Ramos (cell line): ENCODE measurements at regions not wholly inside any gene's neighbourhood (a gene's known extent, or its start where the extent isn't known, plus 50 kb on each side); places are given as distances from the start of the nearest gene placed in this dataset.
"Not testable (repeated sequence)": the region's sequence is repeated elsewhere in the genome, so short reads cannot be mapped to it uniquely, and the experiment has no call there.

ENCODE experiments used
- in situ Hi-C: fragments of 300-500 bp; cut with MboI; formaldehyde crosslinking; loops from one replicate; pipeline ENCODE4 v1.14.3; 2022; ENCODE audit warnings: low sequenced_read_pairs; ENCODE audit not compliant: unreplicated experiment

- in situ Hi-C loops, result no loop called here
Observed at GRCh38 chr13:74761801-74762757, 627.9 kb upstream of the KLF12 start.

DNA sequence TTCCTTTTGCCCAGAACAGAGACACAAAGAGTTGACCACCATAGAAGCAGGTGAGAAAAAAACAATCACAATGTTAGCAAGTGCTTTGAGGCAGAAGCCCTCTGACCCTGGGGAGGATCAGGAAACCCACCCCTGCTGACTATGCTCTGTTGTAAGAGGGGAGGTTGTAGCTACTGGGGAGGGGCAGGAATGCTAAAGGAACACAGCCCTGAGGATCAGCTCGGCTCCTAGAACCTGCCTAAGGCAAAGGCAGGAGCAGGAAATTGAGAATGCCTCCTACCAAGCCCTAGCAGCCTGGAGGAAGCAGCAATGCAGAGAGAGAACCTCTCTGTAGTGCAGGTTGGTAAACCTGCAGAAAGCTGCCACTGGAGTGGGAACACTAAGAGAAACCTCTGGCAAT, 624.0 kb upstream of the KLF12 start:
- in situ Hi-C loops, result no loop called here

DNA sequence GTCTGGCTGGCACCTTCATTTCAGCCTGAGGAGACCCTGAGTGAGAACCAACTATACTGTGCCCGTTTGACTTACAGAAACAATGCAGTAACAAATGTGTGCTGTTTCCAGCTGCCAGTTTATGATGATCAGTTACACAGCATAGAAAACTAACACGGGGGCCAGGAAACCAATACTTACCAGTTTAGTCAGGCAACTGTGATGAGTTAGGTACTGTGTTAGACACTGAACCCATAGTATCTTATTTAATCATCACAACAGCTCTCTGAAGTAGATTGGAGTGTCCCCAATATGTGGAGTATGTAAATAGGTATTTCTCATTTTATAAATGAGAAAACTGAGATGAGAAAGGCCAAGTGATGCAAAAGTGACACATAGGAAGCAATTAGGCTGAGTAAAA, 620.9 kb upstream of the KLF12 start:
- in situ Hi-C loops, result no loop called here

DNA sequence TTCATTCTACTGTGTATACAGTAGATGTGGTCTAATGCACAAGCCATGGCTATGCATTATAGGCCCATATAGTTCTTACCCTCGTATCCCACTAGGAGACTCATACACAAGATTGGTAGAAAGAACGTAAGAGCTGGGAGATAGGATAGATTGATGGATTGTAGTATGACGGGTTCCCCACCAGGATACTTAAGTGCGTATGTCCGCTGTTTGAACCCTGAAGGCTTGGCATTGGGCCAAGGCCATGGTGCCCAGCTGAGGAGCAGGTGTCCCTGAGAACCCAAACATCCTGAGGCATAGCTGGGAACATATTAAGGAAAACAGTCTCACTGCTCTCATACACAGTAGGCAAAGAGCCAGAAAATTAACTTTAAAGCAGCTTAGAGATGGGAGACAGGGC, 617.5 kb upstream of the KLF12 start:
- in situ Hi-C loops, result no loop called here

GRCh38 chr13:74747186-74747955, 613.2 kb upstream of the KLF12 start:
- in situ Hi-C loops, result no loop called here

DNA sequence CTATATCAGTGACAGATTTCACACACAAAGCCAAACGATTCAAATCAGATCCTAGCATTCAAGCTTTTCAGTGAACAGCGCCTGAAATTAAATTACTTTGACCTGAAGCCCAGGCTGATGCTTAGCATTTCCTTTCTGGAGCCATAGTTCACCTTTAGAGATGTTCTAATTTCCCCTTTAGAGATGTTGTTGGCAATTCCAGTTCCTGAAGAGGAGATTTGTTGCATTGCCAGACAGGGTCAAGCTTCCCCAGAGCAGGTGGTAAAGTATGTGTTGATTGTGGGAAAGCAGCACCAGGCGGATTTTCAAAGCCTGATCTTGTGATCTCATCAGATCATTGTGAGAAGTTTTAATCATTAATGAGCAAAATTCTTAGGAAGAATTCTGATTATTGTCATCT, 609.8 kb upstream of the KLF12 start:
- in situ Hi-C loops, result no loop called here

- in situ Hi-C loops, result no loop called here
Observed at GRCh38 chr13:74741732-74742131, 607.5 kb upstream of the KLF12 start.

- in situ Hi-C loops, result no loop called here
Observed at GRCh38 chr13:74732736-74733385, 598.7 kb upstream of the KLF12 start.

GRCh38 chr13:74731731-74732130, 597.5 kb upstream of the KLF12 start:
- in situ Hi-C loops, result no loop called here

GRCh38 chr13:74730556-74731331, 596.5 kb upstream of the KLF12 start:
- in situ Hi-C loops, result no loop called here

DNA sequence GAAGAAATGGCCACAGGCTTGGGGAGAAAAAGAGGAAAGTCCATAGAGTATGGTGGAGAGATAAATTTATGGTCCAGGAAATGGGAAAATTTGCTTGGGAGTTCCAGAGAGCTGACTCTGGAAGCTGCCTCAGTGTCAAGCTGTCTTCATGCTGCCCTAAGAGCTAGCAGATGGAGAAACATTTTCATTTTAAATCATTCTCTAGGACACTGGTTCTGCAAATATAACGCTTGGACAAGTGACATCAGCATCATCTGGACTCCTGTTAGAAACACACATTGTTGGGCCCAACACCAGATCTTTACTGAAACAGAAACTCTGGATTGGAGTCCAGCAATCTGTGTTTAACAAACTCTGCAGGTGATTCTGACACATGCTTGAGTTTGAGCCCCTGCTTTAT, 592.0 kb upstream of the KLF12 start:
- in situ Hi-C loops, result no loop called here

DNA sequence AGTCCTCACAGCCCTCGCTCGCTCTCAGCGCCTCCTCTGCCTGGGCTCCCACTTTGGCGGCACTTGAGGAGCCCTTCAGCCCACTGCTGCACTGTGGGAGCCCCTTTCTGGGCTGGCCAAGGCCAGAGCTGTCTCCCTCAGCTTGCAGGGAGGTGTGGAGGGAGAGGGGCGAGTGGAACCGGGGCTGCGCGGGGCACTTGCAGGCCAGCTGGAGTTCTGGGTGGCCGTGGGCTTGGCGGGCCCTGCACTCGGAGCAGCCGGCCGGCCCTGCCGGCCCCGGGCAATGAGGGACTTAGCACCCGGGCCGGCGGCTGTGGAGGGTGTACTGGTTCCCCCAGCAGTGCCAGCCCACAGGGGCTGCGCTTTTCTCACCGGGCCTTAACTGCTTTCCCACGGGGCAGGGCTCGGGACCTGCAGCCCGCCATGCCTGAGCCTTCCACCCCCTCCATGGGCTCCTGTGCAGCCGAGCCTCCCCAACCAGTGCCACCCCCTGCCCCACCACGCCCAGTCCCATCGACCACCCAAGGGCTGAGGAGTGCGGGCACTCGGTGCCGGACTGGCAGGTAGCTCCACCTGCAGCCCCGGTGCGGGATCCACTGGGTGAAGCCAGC, 584.1 kb upstream of the KLF12 start:
- in situ Hi-C loops, result not testable (repeated sequence)

GRCh38 chr13:74715718-74716117, 581.5 kb upstream of the KLF12 start:
- in situ Hi-C loops, result no loop called here

DNA sequence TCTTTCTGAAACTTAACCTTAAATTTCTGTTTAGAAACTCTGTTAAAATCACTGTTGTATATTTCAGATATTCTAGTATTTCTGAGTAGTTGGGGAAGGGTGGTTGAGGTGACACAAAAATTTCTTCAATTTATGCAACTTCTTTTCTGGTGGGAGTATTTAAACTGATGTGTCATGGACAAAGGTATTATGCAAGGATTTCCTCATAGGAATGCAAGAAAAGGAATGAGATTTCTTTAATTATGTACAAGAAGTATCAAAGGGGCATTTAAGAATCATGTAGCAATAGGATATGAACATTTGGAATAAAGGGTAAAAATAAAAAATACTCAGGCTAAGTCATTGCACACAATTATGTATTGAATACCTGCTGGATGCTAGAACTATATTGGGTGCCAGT, 575.8 kb upstream of the KLF12 start:
- in situ Hi-C loops, result no loop called here

DNA sequence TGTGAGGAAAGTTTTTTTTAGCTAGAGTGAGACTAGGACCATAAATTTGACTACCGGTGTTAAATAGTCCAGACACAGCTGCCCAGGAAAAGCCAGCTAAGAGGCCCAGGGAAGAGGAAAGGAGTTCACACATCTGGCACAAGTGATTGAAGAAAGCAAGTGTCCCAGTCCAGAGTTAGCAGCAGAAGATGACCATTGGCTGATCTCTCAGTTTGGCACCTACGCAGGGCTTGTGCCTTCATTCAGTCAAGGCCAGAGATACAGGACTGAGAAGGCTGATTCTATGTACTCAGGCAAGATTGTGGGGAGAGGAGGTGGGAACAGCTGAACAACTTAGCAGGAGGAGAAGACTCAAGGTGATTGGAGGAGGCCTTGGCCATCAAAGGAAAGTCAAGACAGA, 575.0 kb upstream of the KLF12 start:
- in situ Hi-C loops, result no loop called here

- in situ Hi-C loops, result no loop called here
Observed at GRCh38 chr13:74708629-74709028, 574.4 kb upstream of the KLF12 start.

DNA sequence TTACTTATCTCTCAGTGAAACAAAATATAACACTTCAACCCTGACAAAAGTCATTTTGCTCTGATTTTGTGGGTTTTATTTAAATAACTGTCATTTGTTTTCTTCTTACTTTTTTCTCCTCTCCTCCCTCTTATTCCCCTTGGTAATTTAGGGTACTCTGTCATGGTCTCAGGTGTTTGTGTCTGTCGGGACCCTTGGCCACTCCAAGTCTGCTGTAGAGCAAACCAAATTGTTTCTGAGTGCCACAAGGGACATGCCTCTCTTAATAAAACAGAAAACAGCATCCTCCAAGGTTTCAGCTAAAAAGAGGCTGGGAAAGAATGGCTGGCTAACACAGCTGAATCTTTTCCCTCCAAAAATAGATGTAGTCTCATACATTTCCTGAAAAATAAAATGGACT, 573.1 kb upstream of the KLF12 start:
- in situ Hi-C loops, result no loop called here

DNA sequence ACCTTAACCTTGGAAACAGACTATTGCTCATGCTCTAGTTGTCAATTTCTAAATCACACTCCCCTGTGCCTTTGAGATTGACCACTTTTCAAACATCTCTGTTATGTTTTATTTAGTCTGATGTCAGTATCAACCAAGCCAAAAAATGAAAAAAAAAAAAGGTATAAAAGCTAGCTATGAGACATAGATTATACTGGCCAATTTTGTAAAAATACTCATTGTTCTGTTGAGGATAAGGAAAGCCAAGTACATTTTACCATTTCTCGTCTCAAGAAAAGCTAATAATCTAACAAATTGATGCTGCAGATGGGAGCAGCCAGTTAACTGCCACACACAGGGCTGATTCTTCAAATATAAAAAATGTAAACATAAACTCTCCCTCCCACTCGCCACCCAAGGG, 572.6 kb upstream of the KLF12 start:
- in situ Hi-C loops, result no loop called here

DNA sequence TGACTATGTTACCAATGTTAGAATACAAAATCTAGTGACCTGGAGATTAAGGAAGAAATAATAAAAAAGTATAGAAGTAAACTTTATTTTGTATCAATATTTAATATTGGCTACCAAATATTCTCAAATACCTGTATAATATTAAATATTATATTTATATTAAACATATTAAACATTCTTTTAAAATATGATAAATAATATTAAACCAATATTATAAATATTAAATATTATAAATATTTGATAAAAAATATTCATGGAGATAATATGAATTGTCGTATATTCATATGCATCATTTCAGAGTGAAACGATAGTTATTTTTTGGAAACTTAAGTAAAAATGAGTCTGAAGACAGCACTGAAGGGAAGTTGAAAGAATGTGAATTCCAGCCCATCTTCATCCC, 571.2 kb upstream of the KLF12 start:
- in situ Hi-C loops, result no loop called here

GRCh38 chr13:74703855-74704387, 569.7 kb upstream of the KLF12 start:
- in situ Hi-C loops, result no loop called here
